ENCODE measurements at regions not wholly inside any gene's neighbourhood (a gene's known extent, or its start where the extent isn't known, plus 50 kb on each side); places are given as distances from the start of the nearest gene placed in this dataset.

DNA sequence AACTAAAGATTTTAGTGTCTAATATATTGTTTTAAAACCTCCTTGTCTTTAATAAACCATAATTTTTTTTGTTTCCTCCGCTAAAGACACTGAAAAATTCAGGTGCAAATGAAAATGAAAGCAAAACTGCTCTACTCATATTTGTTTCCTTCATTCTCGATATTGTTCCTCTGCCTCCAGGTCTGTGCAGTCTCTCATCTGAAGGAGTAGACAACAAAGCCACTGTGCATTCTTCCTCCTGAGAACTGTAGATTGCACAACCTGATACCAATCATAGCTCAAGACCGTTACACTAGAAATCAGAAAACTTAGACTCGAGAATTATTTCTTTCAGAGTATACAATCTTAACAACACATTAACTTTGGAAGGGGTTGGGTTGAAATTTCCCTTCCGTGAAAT is 373.1 kb upstream of the CXADR start:
- DNase-seq (ENCODE audit: low read depth in 6 of 9, low spot score in 9 of 9) = no peak
- Histone ChIP-seq H3K9me3 (ENCODE audit: control insufficient read depth in 2 of 2, insufficient read depth in 1 of 2, low read length in 1 of 2) (peaks cover 0 to 4% of the 10 kb centered on the region in 2 donors), H3K27ac (ENCODE audit: low read depth in 1 of 2, low read length in 1 of 2) (no peak overlapping the region), H3K36me3 (ENCODE audit: control insufficient read depth in 2 of 2, insufficient read depth in 2 of 2, low read length in 1 of 2) (no peaks in the 10 kb centered on the region), H3K27me3 (ENCODE audit: control insufficient read depth in 2 of 2, insufficient read depth in 1 of 2, low read length in 1 of 2) (no peaks in the 10 kb centered on the region), H3K4me1 (ENCODE audit: control insufficient read depth in 2 of 2, insufficient read depth in 2 of 2, low read length in 2 of 2) (no peaks in the 10 kb centered on the region), H3K4me3 (ENCODE audit: low read length in 2 of 2) (peak overlapping the region in 1 of 2 donors; percentile 15)
- 71% methylated on average over 5 of the region's 5 CpGs for WGBS

DNA sequence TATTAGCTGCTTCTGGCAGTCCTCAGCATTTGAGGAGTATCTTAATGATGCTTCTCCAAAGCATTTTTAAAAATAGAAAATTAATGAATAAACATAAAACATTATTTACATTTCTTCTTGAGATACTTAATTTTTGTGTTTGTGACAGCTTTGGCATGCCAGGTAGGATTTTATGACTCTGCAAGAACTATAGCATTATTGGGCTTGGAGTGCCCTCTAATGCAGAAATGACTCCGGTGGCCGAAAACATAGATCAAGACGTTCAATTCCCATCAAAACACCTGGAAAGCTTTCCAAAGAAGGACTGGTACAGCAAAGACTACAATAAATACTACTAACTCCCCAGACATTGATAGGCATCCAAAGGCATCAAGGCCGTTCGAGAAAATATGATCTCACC is 366.4 kb upstream of the CXADR start:
- H3K4me3 ChIP-seq (ENCODE audit: low read length in 2 of 2) = no peak overlapping the region
- no peaks in the 10 kb centered on the region for H3K4me1 ChIP-seq (ENCODE audit: control insufficient read depth in 2 of 2, insufficient read depth in 2 of 2, low read length in 2 of 2)
- H3K27me3 ChIP-seq (ENCODE audit: control insufficient read depth in 2 of 2, insufficient read depth in 1 of 2, low read length in 1 of 2) = no peaks in the 10 kb centered on the region
- H3K9me3 ChIP-seq (ENCODE audit: control insufficient read depth in 2 of 2, insufficient read depth in 1 of 2, low read length in 1 of 2) = no peaks in the 10 kb centered on the region
- no peak overlapping the region for H3K27ac ChIP-seq (ENCODE audit: low read depth in 1 of 2, low read length in 1 of 2)
- WGBS = 90% methylated on average over 5 of the region's 5 CpGs
- no peak for DNase-seq (ENCODE audit: low read depth in 6 of 9, low spot score in 9 of 9)
- H3K36me3 ChIP-seq (ENCODE audit: control insufficient read depth in 2 of 2, insufficient read depth in 2 of 2, low read length in 1 of 2) = no peaks in the 10 kb centered on the region

DNA sequence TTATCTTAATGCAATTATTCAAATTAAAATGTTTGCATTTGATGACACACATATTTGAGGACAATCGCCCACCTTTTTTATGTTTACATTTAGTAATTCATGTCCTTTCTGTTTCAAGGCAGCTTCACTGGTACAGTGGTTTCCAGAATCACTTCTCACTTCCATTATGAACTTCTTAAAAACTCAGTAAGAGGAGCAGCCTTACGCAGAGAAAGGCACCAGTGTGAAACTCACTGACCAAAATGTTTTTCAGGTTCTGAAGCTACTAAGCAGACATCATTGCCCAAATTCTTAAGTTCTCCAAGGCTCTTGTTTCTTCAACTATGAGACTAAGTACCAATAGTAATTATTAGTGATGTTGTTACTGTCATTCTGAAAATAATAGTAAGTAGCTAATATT is 353.1 kb upstream of the CXADR start:
- DNase-seq (ENCODE audit: low read depth in 6 of 9, low spot score in 9 of 9) = no peak
- Histone ChIP-seq H3K27ac (ENCODE audit: low read depth in 1 of 2, low read length in 1 of 2) (no peak overlapping the region), H3K4me3 (ENCODE audit: low read length in 2 of 2) (no peak overlapping the region), H3K9me3 (ENCODE audit: control insufficient read depth in 2 of 2, insufficient read depth in 1 of 2, low read length in 1 of 2) (no peaks in the 10 kb centered on the region), H3K27me3 (ENCODE audit: control insufficient read depth in 2 of 2, insufficient read depth in 1 of 2, low read length in 1 of 2) (no peaks in the 10 kb centered on the region), H3K4me1 (ENCODE audit: control insufficient read depth in 2 of 2, insufficient read depth in 2 of 2, low read length in 2 of 2) (no peaks in the 10 kb centered on the region), H3K36me3 (ENCODE audit: control insufficient read depth in 2 of 2, insufficient read depth in 2 of 2, low read length in 1 of 2) (no peaks in the 10 kb centered on the region)
- WGBS = 90% methylated on average over 2 of the region's 2 CpGs

DNA sequence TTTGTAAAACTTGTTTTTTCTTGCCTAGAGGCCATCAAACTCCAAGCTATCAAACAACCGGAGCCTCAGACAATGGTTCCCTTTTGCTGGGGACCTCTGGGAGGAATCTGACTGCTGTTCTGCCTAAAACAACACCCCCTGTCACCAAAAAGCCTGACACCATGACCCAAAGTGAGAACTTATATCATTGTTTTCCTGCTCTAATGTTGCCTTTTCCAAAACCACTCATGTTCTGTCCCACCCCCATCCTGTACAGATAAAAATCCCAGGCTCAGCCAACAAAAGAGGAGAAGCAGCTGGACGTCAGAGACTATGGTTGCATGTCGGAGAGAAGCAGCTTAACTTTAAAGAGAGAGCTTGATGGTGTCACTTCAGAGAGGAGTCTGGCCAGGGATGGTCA is 327.2 kb upstream of the CXADR start:
- DNase-seq (ENCODE audit: low read depth in 6 of 9, low spot score in 9 of 9) = no peak
- H3K4me1 ChIP-seq (ENCODE audit: control insufficient read depth in 2 of 2, insufficient read depth in 2 of 2, low read length in 2 of 2) = no peaks in the 10 kb centered on the region

GRCh38 chr21:17189963-17190362 is 322.9 kb upstream of the CXADR start:
- H3K4me3 ChIP-seq (ENCODE audit: low read length in 2 of 2) = no peak overlapping the region
- peaks cover 7 to 16% of the 10 kb centered on the region in 2 donors for H3K9me3 ChIP-seq (ENCODE audit: control insufficient read depth in 2 of 2, insufficient read depth in 1 of 2, low read length in 1 of 2)
- no peak overlapping the region for H3K27ac ChIP-seq (ENCODE audit: low read depth in 1 of 2, low read length in 1 of 2)
- no peak for DNase-seq (ENCODE audit: low read depth in 6 of 9, low spot score in 9 of 9)
- 94% methylated on average over 2 of the region's 2 CpGs for WGBS
- H3K36me3 ChIP-seq (ENCODE audit: control insufficient read depth in 2 of 2, insufficient read depth in 2 of 2, low read length in 1 of 2) = no peaks in the 10 kb centered on the region
- H3K4me1 ChIP-seq (ENCODE audit: control insufficient read depth in 2 of 2, insufficient read depth in 2 of 2, low read length in 2 of 2) = no peaks in the 10 kb centered on the region
- no peaks in the 10 kb centered on the region for H3K27me3 ChIP-seq (ENCODE audit: control insufficient read depth in 2 of 2, insufficient read depth in 1 of 2, low read length in 1 of 2)

More for the DNA sequence above, 327.2 kb upstream of the CXADR start:
- no peaks in the 10 kb centered on the region for H3K27me3 ChIP-seq (ENCODE audit: control insufficient read depth in 2 of 2, insufficient read depth in 1 of 2, low read length in 1 of 2)
- H3K27ac ChIP-seq (ENCODE audit: low read depth in 1 of 2, low read length in 1 of 2) = no peak overlapping the region
- peaks cover 1 to 11% of the 10 kb centered on the region in 2 donors for H3K9me3 ChIP-seq (ENCODE audit: control insufficient read depth in 2 of 2, insufficient read depth in 1 of 2, low read length in 1 of 2)
- WGBS = 85% methylated on average over 3 of the region's 3 CpGs
- no peaks in the 10 kb centered on the region for H3K36me3 ChIP-seq (ENCODE audit: control insufficient read depth in 2 of 2, insufficient read depth in 2 of 2, low read length in 1 of 2)
- no peak overlapping the region for H3K4me3 ChIP-seq (ENCODE audit: low read length in 2 of 2)

DNA sequence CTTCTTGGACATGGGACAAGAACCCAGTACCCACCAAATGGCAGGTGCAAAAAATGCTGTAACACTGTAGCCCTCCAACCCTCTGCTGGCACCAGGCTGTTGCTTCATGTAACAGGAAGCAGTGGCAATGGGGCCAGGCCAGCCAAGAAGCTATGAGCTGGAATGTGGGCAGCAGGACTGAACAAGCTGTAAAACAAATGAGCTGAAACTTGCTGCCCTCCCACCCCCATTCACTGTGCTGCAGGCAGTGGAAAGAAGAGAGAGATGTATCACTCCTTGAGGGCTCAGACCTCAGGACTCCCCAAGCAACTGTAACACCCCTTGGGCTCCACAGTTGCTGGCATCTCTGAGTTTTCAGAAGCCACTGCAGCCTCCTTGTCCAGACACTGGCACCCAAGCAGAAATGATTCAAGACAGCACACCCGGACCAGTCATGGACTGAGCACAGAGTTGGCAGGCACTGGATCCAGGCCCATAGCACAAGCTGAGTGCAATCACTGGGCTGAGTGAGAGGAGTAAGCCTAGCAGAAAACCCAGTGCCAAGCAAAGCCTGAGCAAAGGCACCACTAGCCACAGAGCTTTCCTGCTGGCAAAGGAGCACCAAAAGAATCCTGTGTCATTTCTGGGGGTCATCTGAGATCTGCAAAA is 321.4 kb upstream of the CXADR start:
- no peaks in the 10 kb centered on the region for H3K4me1 ChIP-seq (ENCODE audit: control insufficient read depth in 2 of 2, insufficient read depth in 2 of 2, low read length in 2 of 2)
- H3K27ac ChIP-seq (ENCODE audit: low read depth in 1 of 2, low read length in 1 of 2) = no peak overlapping the region
- H3K4me3 ChIP-seq (ENCODE audit: low read length in 2 of 2) = no peak overlapping the region
- 96% methylated on average over 1 of the region's 1 CpG for WGBS
- no peaks in the 10 kb centered on the region for H3K27me3 ChIP-seq (ENCODE audit: control insufficient read depth in 2 of 2, insufficient read depth in 1 of 2, low read length in 1 of 2)
- no peak for DNase-seq (ENCODE audit: low read depth in 6 of 9, low spot score in 9 of 9)
- peaks cover 7 to 10% of the 10 kb centered on the region in 2 donors for H3K9me3 ChIP-seq (ENCODE audit: control insufficient read depth in 2 of 2, insufficient read depth in 1 of 2, low read length in 1 of 2)
- H3K36me3 ChIP-seq (ENCODE audit: control insufficient read depth in 2 of 2, insufficient read depth in 2 of 2, low read length in 1 of 2) = no peaks in the 10 kb centered on the region

GRCh38 chr21:17195351-17195750 is 317.5 kb upstream of the CXADR start:
- H3K27ac ChIP-seq (ENCODE audit: low read depth in 1 of 2, low read length in 1 of 2) = no peak overlapping the region
- H3K27me3 ChIP-seq (ENCODE audit: control insufficient read depth in 2 of 2, insufficient read depth in 1 of 2, low read length in 1 of 2) = no peaks in the 10 kb centered on the region
- peaks cover 7 to 10% of the 10 kb centered on the region in 2 donors for H3K9me3 ChIP-seq (ENCODE audit: control insufficient read depth in 2 of 2, insufficient read depth in 1 of 2, low read length in 1 of 2)
- H3K4me1 ChIP-seq (ENCODE audit: control insufficient read depth in 2 of 2, insufficient read depth in 2 of 2, low read length in 2 of 2) = no peaks in the 10 kb centered on the region
- H3K36me3 ChIP-seq (ENCODE audit: control insufficient read depth in 2 of 2, insufficient read depth in 2 of 2, low read length in 1 of 2) = no peaks in the 10 kb centered on the region
- WGBS = 96% methylated on average over 1 of the region's 1 CpG
- no peak overlapping the region for H3K4me3 ChIP-seq (ENCODE audit: low read length in 2 of 2)
- DNase-seq (ENCODE audit: low read depth in 6 of 9, low spot score in 9 of 9) = no peak

DNA sequence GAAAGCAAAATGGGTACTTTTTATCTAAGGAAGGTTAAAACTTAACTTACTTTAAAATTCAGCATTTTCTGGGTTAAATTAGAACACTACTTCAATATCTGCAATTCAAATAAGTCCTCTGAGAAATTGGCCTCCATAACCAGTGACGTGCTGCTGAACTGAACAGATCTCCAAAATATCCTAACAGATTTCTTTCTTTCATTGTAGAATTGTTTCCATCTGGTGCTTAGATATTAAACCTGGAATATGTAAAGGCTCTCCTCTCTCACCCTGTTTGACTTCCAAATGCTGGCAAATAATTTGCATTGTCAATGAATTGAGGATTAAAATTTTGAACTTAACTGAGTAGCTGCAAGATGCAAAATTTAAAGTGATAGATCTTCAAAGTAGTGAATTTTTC is 316.9 kb upstream of the CXADR start:
- no peaks in the 10 kb centered on the region for H3K36me3 ChIP-seq (ENCODE audit: control insufficient read depth in 2 of 2, insufficient read depth in 2 of 2, low read length in 1 of 2)
- WGBS = 81% methylated on average over 1 of the region's 1 CpG
- no peaks in the 10 kb centered on the region for H3K4me1 ChIP-seq (ENCODE audit: control insufficient read depth in 2 of 2, insufficient read depth in 2 of 2, low read length in 2 of 2)
- DNase-seq (ENCODE audit: low read depth in 6 of 9, low spot score in 9 of 9) = no peak
- H3K4me3 ChIP-seq (ENCODE audit: low read length in 2 of 2) = no peak overlapping the region
- no peak overlapping the region for H3K27ac ChIP-seq (ENCODE audit: low read depth in 1 of 2, low read length in 1 of 2)
- H3K27me3 ChIP-seq (ENCODE audit: control insufficient read depth in 2 of 2, insufficient read depth in 1 of 2, low read length in 1 of 2) = no peaks in the 10 kb centered on the region
- peaks cover 5 to 10% of the 10 kb centered on the region in 2 donors for H3K9me3 ChIP-seq (ENCODE audit: control insufficient read depth in 2 of 2, insufficient read depth in 1 of 2, low read length in 1 of 2)

GRCh38 chr21:17196623-17197022 is 316.2 kb upstream of the CXADR start:
- no peaks in the 10 kb centered on the region for H3K27me3 ChIP-seq (ENCODE audit: control insufficient read depth in 2 of 2, insufficient read depth in 1 of 2, low read length in 1 of 2)
- DNase-seq (ENCODE audit: low read depth in 6 of 9, low spot score in 9 of 9) = no peak
- 90% methylated on average over 2 of the region's 2 CpGs for WGBS
- no peaks in the 10 kb centered on the region for H3K36me3 ChIP-seq (ENCODE audit: control insufficient read depth in 2 of 2, insufficient read depth in 2 of 2, low read length in 1 of 2)
- H3K27ac ChIP-seq (ENCODE audit: low read depth in 1 of 2, low read length in 1 of 2) = no peak overlapping the region
- no peak overlapping the region for H3K4me3 ChIP-seq (ENCODE audit: low read length in 2 of 2)
- H3K9me3 ChIP-seq (ENCODE audit: control insufficient read depth in 2 of 2, insufficient read depth in 1 of 2, low read length in 1 of 2) = peaks cover under 1 to 6% of the 10 kb centered on the region in 2 donors
- H3K4me1 ChIP-seq (ENCODE audit: control insufficient read depth in 2 of 2, insufficient read depth in 2 of 2, low read length in 2 of 2) = no peaks in the 10 kb centered on the region
